Breast epithelium (tissue), 3 donors: ENCODE measurements at regions not wholly inside any gene's neighbourhood (a gene's known extent, or its start where the extent isn't known, plus 50 kb on each side); places are given as distances from the start of the nearest gene placed in this dataset.

Source experiments
- CTCF ChIP-seq, 3 donors: fragments of 450-650 bp; IDR thresholded peaks; one replicate each; pipeline ENCODE4 v1.5.1; 2016 to 2017; ENCODE audit warnings: antibody characterized with exemption in 3 of 3, mild to moderate bottlenecking in 3 of 3, moderate library complexity in 3 of 3
- POLR2AphosphoS5 ChIP-seq, 3 donors: sonication (generic); formaldehyde crosslinking; IDR thresholded peaks; one replicate each; pipeline ENCODE4 v1.6.1; 2017; ENCODE audit warnings: antibody characterized with exemption in 3 of 3

GRCh38 chr12:45518291-45519235 lies 210.9 kb upstream of the ARID2 start:
- no peak for TF ChIP-seq CTCF (IDR thresholded peaks at IDR 0.05)
- no peak for TF ChIP-seq POLR2AphosphoS5 (IDR thresholded peaks at IDR 0.05)
